H9 (cell line): ENCODE measurements at regions not wholly inside any gene's neighbourhood (a gene's known extent, or its start where the extent isn't known, plus 50 kb on each side); places are given as distances from the start of the nearest gene placed in this dataset.

ENCODE experiments used
- DNase-seq: peaks from one replicate; pipeline ENCODE4 v3.0.0-alpha.2; 2017
- H2AFZ ChIP-seq: one replicate; pipeline ENCODE4 v1.6.1; 2013; ENCODE audit warnings: mild to moderate bottlenecking, low read length, control low read depth, moderate library complexity
- H2AK5ac ChIP-seq: 2 replicates; pipeline ENCODE4 v1.6.1; 2013; ENCODE audit warnings: low read length, control low read depth, mixed read lengths; ENCODE audit not compliant: insufficient read length
- H2BK120ac ChIP-seq: one replicate; pipeline ENCODE4 v1.6.1; 2013; ENCODE audit warnings: low read depth, mild to moderate bottlenecking, low read length, control low read depth, inconsistent platforms; ENCODE audit not compliant: poor library complexity, severe bottlenecking
- H2BK12ac ChIP-seq: 2 replicates; pipeline ENCODE4 v1.6.1; 2013; ENCODE audit warnings: low read length, control low read depth, mixed read lengths, low read depth; ENCODE audit not compliant: insufficient read length
- H2BK15ac ChIP-seq: 2 replicates; pipeline ENCODE4 v1.6.1; 2013; ENCODE audit warnings: low read depth, low read length, control low read depth
- H2BK20ac ChIP-seq: one replicate; pipeline ENCODE4 v1.6.1; 2013; ENCODE audit warnings: low read depth, mild to moderate bottlenecking, low read length, control low read depth, inconsistent platforms; ENCODE audit not compliant: poor library complexity, severe bottlenecking
- H2BK5ac ChIP-seq: 2 replicates; pipeline ENCODE4 v1.6.1; 2013; ENCODE audit warnings: low read length, control low read depth, mixed read lengths; ENCODE audit not compliant: insufficient read length
- H3K14ac ChIP-seq: 2 replicates; pipeline ENCODE4 v1.6.1; 2013; ENCODE audit warnings: low read length, control low read depth; ENCODE audit not compliant: insufficient read depth
- H3K18ac ChIP-seq: 2 replicates; pipeline ENCODE4 v1.6.1; 2013; ENCODE audit warnings: low read depth, mild to moderate bottlenecking, mixed read lengths, low read length, control low read depth; ENCODE audit not compliant: insufficient read length
- H3K23ac ChIP-seq: 2 replicates; pipeline ENCODE4 v1.6.1; 2013; ENCODE audit warnings: low read length, control low read depth, mixed read lengths, low read depth; ENCODE audit not compliant: insufficient read length
- H3K23me2 ChIP-seq: 2 replicates; pipeline ENCODE4 v1.6.1; 2013; ENCODE audit warnings: low read depth, mild to moderate bottlenecking, mixed read lengths, low read length, control low read depth; ENCODE audit not compliant: insufficient read length, poor library complexity, severe bottlenecking
- H3K27ac ChIP-seq: 2 replicates; pipeline ENCODE4 v1.5.1; 2013; ENCODE audit warnings: low read length, control low read depth, mixed read lengths, low read depth; ENCODE audit not compliant: insufficient read length
- H3K27me3 ChIP-seq: 2 replicates; pipeline ENCODE4 v1.6.1; 2013; ENCODE audit warnings: low read length, control low read depth, inconsistent platforms; ENCODE audit not compliant: insufficient read depth
- H3K4ac ChIP-seq: 2 replicates; pipeline ENCODE4 v1.6.1; 2013; ENCODE audit warnings: low read depth, mild to moderate bottlenecking, control low read depth, inconsistent platforms, low read length, moderate library complexity
- H3K4me1 ChIP-seq: 2 replicates; pipeline ENCODE4 v1.6.1; 2013; ENCODE audit warnings: low read length, control low read depth, inconsistent platforms; ENCODE audit not compliant: insufficient read depth
- H3K4me2 ChIP-seq: 2 replicates; pipeline ENCODE4 v1.6.1; 2013; ENCODE audit warnings: low read length, control low read depth, mixed read lengths; ENCODE audit not compliant: insufficient read length, insufficient read depth
- H3K56ac ChIP-seq: 2 replicates; pipeline ENCODE4 v1.6.1; 2013; ENCODE audit warnings: low read depth, mild to moderate bottlenecking, mixed read lengths, low read length, control low read depth; ENCODE audit not compliant: insufficient read length
- H3K79me1 ChIP-seq: 2 replicates; pipeline ENCODE4 v1.6.1; 2013; ENCODE audit warnings: low read depth, mild to moderate bottlenecking, moderate library complexity, low read length, control low read depth, inconsistent platforms; ENCODE audit not compliant: insufficient read depth, poor library complexity, severe bottlenecking
- H3K79me2 ChIP-seq: 2 replicates; pipeline ENCODE4 v1.6.1; 2013; ENCODE audit warnings: low read length, control low read depth, inconsistent platforms; ENCODE audit not compliant: insufficient read depth
- H3K9ac ChIP-seq: 2 replicates; pipeline ENCODE4 v1.6.1; 2013; ENCODE audit warnings: low read length, control low read depth, mixed read lengths; ENCODE audit not compliant: insufficient read length; ENCODE audit errors: extremely low read depth
- H3K9me3 ChIP-seq: one replicate; pipeline ENCODE4 v1.6.1; 2013; ENCODE audit warnings: low read depth, low read length, inconsistent platforms; ENCODE audit not compliant: control insufficient read depth
- H3T11ph ChIP-seq: one replicate; pipeline ENCODE4 v1.6.1; 2013; ENCODE audit warnings: mild to moderate bottlenecking, low read length, control low read depth, inconsistent platforms
- H4K20me1 ChIP-seq: one replicate; pipeline ENCODE4 v1.6.1; 2013; ENCODE audit not compliant: control insufficient read depth, insufficient read length, insufficient read depth
- H4K5ac ChIP-seq: 2 replicates; pipeline ENCODE4 v1.6.1; 2013; ENCODE audit warnings: low read depth, mild to moderate bottlenecking, mixed read lengths, low read length, control low read depth; ENCODE audit not compliant: insufficient read length
- H4K8ac ChIP-seq: replicated peaks from 2 replicates; pipeline ENCODE4 v1.6.1; 2013; ENCODE audit warnings: low read length, control low read depth, mixed read lengths, low read depth; ENCODE audit not compliant: insufficient read length
- H4K91ac ChIP-seq: 2 replicates; pipeline ENCODE4 v1.6.1; 2013; ENCODE audit warnings: low read depth, mild to moderate bottlenecking, moderate library complexity, mixed read lengths, low read length, control low read depth; ENCODE audit not compliant: insufficient read length
- H3K27ac Mint-ChIP-seq, 3 experiments: 2 replicates in 2 of 3; 3 replicates in 1 of 3; pipeline ENCODE4 v1.8.0; 2020 to 2021; ENCODE audit warnings: mixed read lengths in 3 of 3, mild to moderate bottlenecking in 1 of 3, moderate library complexity in 1 of 3
- H3K27me3 Mint-ChIP-seq: 2 replicates; pipeline ENCODE4 v1.8.0; 2021; ENCODE audit warnings: low read depth, mild to moderate bottlenecking, moderate library complexity, mixed read lengths
- H3K36me3 Mint-ChIP-seq, 3 experiments: 2 replicates in 2 of 3; 3 replicates in 1 of 3; pipeline ENCODE4 v1.8.0; 2020 to 2021; ENCODE audit warnings: low read depth in 3 of 3, mixed read lengths in 3 of 3; ENCODE audit not compliant: insufficient read depth in 1 of 3
- H3K4me1 Mint-ChIP-seq, 2 experiments: 2 replicates each; pipeline ENCODE4 v1.8.0; 2020; ENCODE audit warnings: mixed read lengths in 2 of 2
- H3K4me3 Mint-ChIP-seq, 2 experiments: 2 replicates in 1 of 2; 3 replicates in 1 of 2; pipeline ENCODE4 v1.8.0; 2020 to 2021; ENCODE audit warnings: mild to moderate bottlenecking in 2 of 2, mixed read lengths in 2 of 2, moderate library complexity in 1 of 2
- H3K9me3 Mint-ChIP-seq, 2 experiments: 2 replicates in 1 of 2; 3 replicates in 1 of 2; pipeline ENCODE4 v1.8.0; 2020; ENCODE audit warnings: mild to moderate bottlenecking in 2 of 2, mixed read lengths in 2 of 2, moderate library complexity in 1 of 2
- WGBS: extraction: QIAGEN DNeasy Blood & Tissue Kit; methylation state at CpG from one replicate; pipeline ENCODE4 v1.1.7; 2013; ENCODE audit warnings: missing lambda C conversion rate, low lambda C conversion rate, mixed read lengths; ENCODE audit not compliant: insufficient read length; ENCODE audit errors: extremely low coverage; 5-methylcytosine and 5-hydroxymethylcytosine counted together
- TF ChIP-seq, protein P1 (sequence below): fragments of 200-600 bp; sonication (generic); conservative IDR thresholded peaks from 3 replicates; pipeline ENCODE4 v1.8.0; 2021; ENCODE audit warnings: antibody characterized with exemption, mild to moderate bottlenecking

DNA sequence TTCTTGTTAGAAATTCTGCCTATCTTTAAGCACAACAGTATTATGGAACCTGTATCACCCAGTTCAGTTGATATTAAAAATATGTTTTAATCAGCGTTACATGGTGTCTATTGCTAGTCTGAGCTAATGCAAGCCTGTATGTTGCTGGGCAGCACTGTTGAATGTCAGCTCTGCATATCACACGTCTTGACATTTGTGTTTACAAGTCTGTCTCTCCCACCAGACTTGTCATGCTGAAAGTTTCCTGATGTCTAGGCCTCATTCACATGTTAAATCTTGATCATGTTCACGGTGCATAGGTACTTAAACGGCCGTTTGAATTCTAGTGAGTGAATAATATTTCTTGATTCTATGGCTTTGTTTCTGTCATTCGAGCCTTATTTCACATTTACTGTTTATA, 385.0 kb downstream of the SOCS6 start:
- Histone ChIP-seq H2BK15ac (no peak overlapping the region), H3K4me2 (no peak overlapping the region), H2AFZ (no peak overlapping the region), H3K27me3 (no peaks in the 10 kb centered on the region), H3K23ac (no peak overlapping the region), H2BK5ac (no peak overlapping the region), H3K79me1 (no peaks in the 10 kb centered on the region), H3K18ac (no peak overlapping the region), H3K4me1 (no peaks in the 10 kb centered on the region), H3K23me2 (no peaks in the 10 kb centered on the region), H2BK12ac (no peak overlapping the region), H3K79me2 (no peaks in the 10 kb centered on the region), H3K4ac (no peak overlapping the region), H2BK120ac (no peak overlapping the region), H2BK20ac (no peak overlapping the region), H4K5ac (no peak overlapping the region), H4K8ac (no peak overlapping the region), H3K9me3 (no peaks in the 10 kb centered on the region), H3K14ac (no peak overlapping the region), H3K27ac (no peak overlapping the region), H3K56ac (no peak overlapping the region), H3K9ac (no peak overlapping the region), H2AK5ac (no peak overlapping the region), H3T11ph (no peak overlapping the region), H4K20me1 (no peaks in the 10 kb centered on the region), H4K91ac (no peak overlapping the region)
- Mint-ChIP-seq H3K27ac (no peak overlapping the region), H3K9me3 (peaks cover 0 to 3% of the 10 kb centered on the region in 2 experiments; a peak in 1 of 5 replicates), H3K27me3 (no peaks in the 10 kb centered on the region), H3K4me3 (no peak overlapping the region), H3K36me3 (no peaks in the 10 kb centered on the region), H3K4me1 (no peaks in the 10 kb centered on the region)
- DNase-seq: no peak
- TF ChIP-seq, protein P1, sequence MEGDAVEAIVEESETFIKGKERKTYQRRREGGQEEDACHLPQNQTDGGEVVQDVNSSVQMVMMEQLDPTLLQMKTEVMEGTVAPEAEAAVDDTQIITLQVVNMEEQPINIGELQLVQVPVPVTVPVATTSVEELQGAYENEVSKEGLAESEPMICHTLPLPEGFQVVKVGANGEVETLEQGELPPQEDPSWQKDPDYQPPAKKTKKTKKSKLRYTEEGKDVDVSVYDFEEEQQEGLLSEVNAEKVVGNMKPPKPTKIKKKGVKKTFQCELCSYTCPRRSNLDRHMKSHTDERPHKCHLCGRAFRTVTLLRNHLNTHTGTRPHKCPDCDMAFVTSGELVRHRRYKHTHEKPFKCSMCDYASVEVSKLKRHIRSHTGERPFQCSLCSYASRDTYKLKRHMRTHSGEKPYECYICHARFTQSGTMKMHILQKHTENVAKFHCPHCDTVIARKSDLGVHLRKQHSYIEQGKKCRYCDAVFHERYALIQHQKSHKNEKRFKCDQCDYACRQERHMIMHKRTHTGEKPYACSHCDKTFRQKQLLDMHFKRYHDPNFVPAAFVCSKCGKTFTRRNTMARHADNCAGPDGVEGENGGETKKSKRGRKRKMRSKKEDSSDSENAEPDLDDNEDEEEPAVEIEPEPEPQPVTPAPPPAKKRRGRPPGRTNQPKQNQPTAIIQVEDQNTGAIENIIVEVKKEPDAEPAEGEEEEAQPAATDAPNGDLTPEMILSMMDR: no peak
- WGBS: no CpG with 5 or more reads among the region's 6 CpGs
